DND-41 (cell line): ENCODE measurements at regions not wholly inside any gene's neighbourhood (a gene's known extent, or its start where the extent isn't known, plus 50 kb on each side); places are given as distances from the start of the nearest gene placed in this dataset.

Source experiments
- EZH2 ChIP-seq: IDR thresholded peaks from 3 replicates; pipeline ENCODE4 v1.6.1; 2012; ENCODE audit warnings: borderline replicate concordance, low read depth, mild to moderate bottlenecking, moderate library complexity, low read length, inconsistent platforms; ENCODE audit not compliant: severe bottlenecking
- TF ChIP-seq, protein P1 (sequence below): IDR thresholded peaks from 2 replicates; pipeline ENCODE4 v1.5.1; 2012; ENCODE audit warnings: borderline replicate concordance, low read length, moderate library complexity, mild to moderate bottlenecking; ENCODE audit not compliant: poor library complexity, severe bottlenecking; ENCODE audit errors: extremely low read depth

DNA sequence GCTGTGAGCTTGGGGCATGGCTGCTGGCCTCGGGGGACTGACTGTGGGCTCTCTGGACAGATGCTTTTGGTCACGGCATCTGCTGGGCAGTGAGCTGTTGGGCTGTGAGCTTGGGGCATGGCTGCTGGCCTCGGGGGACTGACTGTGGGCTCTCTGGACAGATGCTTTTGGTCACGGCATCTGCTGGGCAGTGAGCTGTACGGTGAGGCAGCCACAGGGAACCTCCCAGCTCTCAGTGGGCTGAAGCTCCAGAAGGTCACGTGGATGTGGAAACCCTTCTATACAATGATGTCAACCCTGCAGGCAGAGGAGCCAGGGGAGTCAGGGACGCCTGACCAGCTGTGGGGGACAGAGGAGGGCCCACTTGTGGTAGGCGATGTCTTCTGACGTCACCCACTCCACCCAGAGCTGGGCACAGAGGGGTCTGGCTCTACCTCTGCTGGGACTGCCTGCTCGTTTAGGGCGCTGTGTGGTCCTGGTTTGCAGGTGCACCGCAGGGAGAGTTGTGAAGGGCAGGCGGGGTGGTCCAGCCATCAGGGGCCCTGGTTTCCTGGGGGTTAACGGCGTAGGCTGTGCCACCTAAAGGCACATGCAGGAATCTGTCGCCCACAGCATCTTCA, 1331.3 kb downstream of the BRD1 start:
- TF ChIP-seq, protein P1, sequence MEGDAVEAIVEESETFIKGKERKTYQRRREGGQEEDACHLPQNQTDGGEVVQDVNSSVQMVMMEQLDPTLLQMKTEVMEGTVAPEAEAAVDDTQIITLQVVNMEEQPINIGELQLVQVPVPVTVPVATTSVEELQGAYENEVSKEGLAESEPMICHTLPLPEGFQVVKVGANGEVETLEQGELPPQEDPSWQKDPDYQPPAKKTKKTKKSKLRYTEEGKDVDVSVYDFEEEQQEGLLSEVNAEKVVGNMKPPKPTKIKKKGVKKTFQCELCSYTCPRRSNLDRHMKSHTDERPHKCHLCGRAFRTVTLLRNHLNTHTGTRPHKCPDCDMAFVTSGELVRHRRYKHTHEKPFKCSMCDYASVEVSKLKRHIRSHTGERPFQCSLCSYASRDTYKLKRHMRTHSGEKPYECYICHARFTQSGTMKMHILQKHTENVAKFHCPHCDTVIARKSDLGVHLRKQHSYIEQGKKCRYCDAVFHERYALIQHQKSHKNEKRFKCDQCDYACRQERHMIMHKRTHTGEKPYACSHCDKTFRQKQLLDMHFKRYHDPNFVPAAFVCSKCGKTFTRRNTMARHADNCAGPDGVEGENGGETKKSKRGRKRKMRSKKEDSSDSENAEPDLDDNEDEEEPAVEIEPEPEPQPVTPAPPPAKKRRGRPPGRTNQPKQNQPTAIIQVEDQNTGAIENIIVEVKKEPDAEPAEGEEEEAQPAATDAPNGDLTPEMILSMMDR: peak; percentile 15
- no peak for TF ChIP-seq EZH2
